IMR-90 (cell line): ENCODE measurements at regions not wholly inside any gene's neighbourhood (a gene's known extent, or its start where the extent isn't known, plus 50 kb on each side); places are given as distances from the start of the nearest gene placed in this dataset.

Source experiments
- ATAC-seq: fragments of 200-7000 bp; cut with Tn5 transposase; 2 replicates; pipeline ENCODE4 v1.9.1; 2020; ENCODE audit warnings: low read depth, mild to moderate bottlenecking, moderate library complexity
- BruUV-seq: library from RNA; stranded (reverse); fragments of 400-500 nt; replicated peaks from 2 replicates; lab custom pipeline; 2021; lab: Mats Ljungman, UMichigan
- CTCF ChIA-PET: fragments of 300-600 bp; formaldehyde crosslinking; extraction: SDS; loops from one replicate; lab custom pipeline; 2021; ENCODE audit warnings: antibody characterized with exemption; lab: Yijun Ruan, JAX
- POLR2A ChIA-PET: fragments of 300-600 bp; sonication (Branson Sonifier 250); formaldehyde crosslinking; loops from one replicate; lab custom pipeline; 2022; ENCODE audit warnings: antibody characterized with exemption; ENCODE audit not compliant: unreplicated experiment; lab: Charles Lee
- DNase-seq: peaks from one replicate; pipeline ENCODE4 v3.0.0; 2013
- H2AFZ ChIP-seq: replicated peaks from 2 replicates; pipeline ENCODE3; 2013; ENCODE audit warnings: low read length, mild to moderate bottlenecking; ENCODE audit not compliant: poor library complexity
- H2AK5ac ChIP-seq: 2 replicates; pipeline ENCODE4 v1.6.1; 2013; ENCODE audit warnings: low read depth, low read length, inconsistent platforms
- H2AK9ac ChIP-seq: replicated peaks from 2 replicates; pipeline ENCODE3; 2013; ENCODE audit warnings: mild to moderate bottlenecking, low read depth, low read length, moderate library complexity; ENCODE audit not compliant: poor library complexity
- H2BK120ac ChIP-seq: 2 replicates; pipeline ENCODE4 v1.6.1; 2013; ENCODE audit warnings: low read depth, low read length, inconsistent platforms
- H2BK15ac ChIP-seq: 3 replicates; pipeline ENCODE4 v1.6.1; 2013; ENCODE audit warnings: low read depth, low read length, inconsistent platforms
- H2BK20ac ChIP-seq: 2 replicates; pipeline ENCODE4 v1.6.1; 2013; ENCODE audit warnings: low read depth, mild to moderate bottlenecking, inconsistent platforms, low read length, moderate library complexity
- H2BK5ac ChIP-seq: 2 replicates; pipeline ENCODE4 v1.6.1; 2013; ENCODE audit warnings: mild to moderate bottlenecking, low read depth, low read length, inconsistent platforms; ENCODE audit not compliant: poor library complexity, severe bottlenecking
- H3K14ac ChIP-seq: replicated peaks from 2 replicates; pipeline ENCODE4 v1.6.1; 2013; ENCODE audit warnings: low read depth, low read length, inconsistent platforms
- H3K18ac ChIP-seq: 2 replicates; pipeline ENCODE4 v1.6.1; 2013; ENCODE audit warnings: low read depth, low read length, control low read depth
- H3K23ac ChIP-seq: 2 replicates; pipeline ENCODE4 v1.6.1; 2013; ENCODE audit warnings: low read depth, low read length, inconsistent platforms
- H3K27ac ChIP-seq: 2 replicates; pipeline ENCODE4 v1.5.1; 2013; ENCODE audit warnings: mild to moderate bottlenecking, control low read depth, low read length; ENCODE audit not compliant: insufficient read depth
- H3K27me3 ChIP-seq: 2 replicates; pipeline ENCODE4 v1.6.1; 2013; ENCODE audit warnings: low read length; ENCODE audit not compliant: control insufficient read depth, insufficient read depth
- H3K36me3 ChIP-seq: 2 replicates; pipeline ENCODE4 v1.6.1; 2013; ENCODE audit warnings: low read length, mixed read lengths; ENCODE audit not compliant: control insufficient read depth, insufficient read depth
- H3K4ac ChIP-seq: 2 replicates; pipeline ENCODE4 v1.6.1; 2013; ENCODE audit warnings: low read depth, low read length, inconsistent platforms
- H3K4me1 ChIP-seq: 2 replicates; pipeline ENCODE4 v1.6.1; 2013; ENCODE audit warnings: low read length, mixed read lengths; ENCODE audit not compliant: control insufficient read depth, insufficient read depth
- H3K4me2 ChIP-seq: 2 replicates; pipeline ENCODE4 v1.6.1; 2013; ENCODE audit warnings: low read depth, mild to moderate bottlenecking, control low read depth, low read length, moderate library complexity
- H3K4me3 ChIP-seq: 2 replicates; pipeline ENCODE4 v1.5.1; 2013; ENCODE audit warnings: low read depth, mild to moderate bottlenecking, control low read depth, low read length, moderate library complexity; ENCODE audit not compliant: insufficient read depth
- H3K56ac ChIP-seq: 2 replicates; pipeline ENCODE4 v1.6.1; 2013; ENCODE audit warnings: low read length, inconsistent platforms; ENCODE audit not compliant: insufficient read depth; ENCODE audit errors: extremely low read depth
- H3K79me1 ChIP-seq, 2 experiments: 2 replicates each; pipeline ENCODE4 v1.6.1; 2013; ENCODE audit warnings: low read length in 2 of 2, inconsistent platforms in 1 of 2, low read depth in 1 of 2
- H3K9ac ChIP-seq: 2 replicates; pipeline ENCODE4 v1.6.1; 2013; ENCODE audit warnings: low read depth, low read length, control low read depth
- H3K9me1 ChIP-seq: 2 replicates; pipeline ENCODE4 v1.6.1; 2013; ENCODE audit warnings: low read length, inconsistent platforms; ENCODE audit not compliant: insufficient read depth
- H3K9me3 ChIP-seq: 2 replicates; pipeline ENCODE4 v1.6.1; 2013; ENCODE audit warnings: low read length; ENCODE audit not compliant: control insufficient read depth, insufficient read depth
- H4K20me1 ChIP-seq: 2 replicates; pipeline ENCODE4 v1.6.1; 2013; ENCODE audit warnings: low read length, inconsistent platforms; ENCODE audit not compliant: insufficient read depth
- H4K5ac ChIP-seq: 2 replicates; pipeline ENCODE4 v1.6.1; 2013; ENCODE audit warnings: mild to moderate bottlenecking, low read depth, low read length, control low read depth
- H4K8ac ChIP-seq, 2 experiments: 2 replicates each; pipeline ENCODE4 v1.6.1; 2013; ENCODE audit warnings: low read depth in 2 of 2, low read length in 2 of 2, control low read depth in 1 of 2, inconsistent platforms in 1 of 2
- H4K91ac ChIP-seq: 2 replicates; pipeline ENCODE4 v1.6.1; 2013; ENCODE audit warnings: low read depth, low read length, inconsistent platforms; ENCODE audit not compliant: insufficient read depth
- CHD1 ChIP-seq: IDR thresholded peaks from 2 replicates; pipeline ENCODE4 v1.6.1; 2012; ENCODE audit warnings: low read depth, low read length, improper control_type of control experiment
- RCOR1 ChIP-seq: IDR thresholded peaks from 2 replicates; pipeline ENCODE4 v1.6.1; 2012; ENCODE audit warnings: mild to moderate bottlenecking, low read length, improper control_type of control experiment; ENCODE audit not compliant: insufficient replicate concordance
- WGBS, 2 experiments: methylation state at CpG; one replicate each; pipeline versions ENCODE4 v1.1.5 to v1.1.7; 2013; ENCODE audit warnings: missing lambda C conversion rate in 2 of 2; ENCODE audit not compliant: insufficient read length in 1 of 2; ENCODE audit errors: extremely low coverage in 2 of 2; 5-methylcytosine and 5-hydroxymethylcytosine counted together
- dilution Hi-C: fragments of 300-500 bp; cut with HindIII; formaldehyde crosslinking; loops from one replicate; pipeline ENCODE4 v1.14.3; 2018; ENCODE audit warnings: low sequenced_read_pairs; ENCODE audit not compliant: unreplicated experiment
- in situ Hi-C: fragments of 300-500 bp; cut with MboI; formaldehyde crosslinking; loops from 3 replicates; pipeline ENCODE4 v1.14.3; 2019; ENCODE audit warnings: low sequenced_read_pairs, inconsistent platforms, mixed read lengths
- intact Hi-C: fragments of 100-400 bp; cut with micrococcal nuclease; formaldehyde crosslinking; loops from 2 replicates; pipeline ENCODE4 v1.10.0; 2022

DNA sequence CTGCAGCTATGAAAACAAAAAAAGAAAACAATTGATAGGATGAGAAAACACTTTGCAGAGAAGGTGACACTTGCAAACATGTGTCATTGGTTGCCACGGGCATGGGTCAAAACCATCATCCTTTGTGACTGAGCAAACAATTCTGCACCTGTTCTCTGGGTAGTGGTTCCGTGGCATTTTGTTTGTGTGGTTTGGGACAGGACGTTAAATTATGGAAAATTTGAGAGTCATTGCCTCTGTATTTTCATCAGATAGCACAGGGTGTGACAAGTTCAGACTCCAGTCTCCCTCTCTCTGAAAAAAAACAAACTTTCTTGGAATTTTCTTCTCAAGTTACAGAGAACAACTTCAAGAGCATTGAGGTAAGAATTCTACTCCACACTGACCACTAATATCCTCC is 113.4 kb upstream of the HMHB1 start:
- H3K4ac ChIP-seq: no peak overlapping the region
- H4K20me1 ChIP-seq: no peaks in the 10 kb centered on the region
- no peak overlapping the region for H4K8ac ChIP-seq
- no peaks in the 10 kb centered on the region for H3K27me3 ChIP-seq
- no peaks in the 10 kb centered on the region for H3K36me3 ChIP-seq
- no peak overlapping the region for H3K56ac ChIP-seq
- dilution Hi-C loops: no loop called here
- no peak overlapping the region for H2BK5ac ChIP-seq
- H2AK9ac ChIP-seq: no peak overlapping the region
- H3K23ac ChIP-seq: no peak overlapping the region
- no peak overlapping the region for H3K9ac ChIP-seq
- H4K5ac ChIP-seq: no peak overlapping the region
- POLR2A ChIA-PET: no interaction called here
- no peak overlapping the region for H3K14ac ChIP-seq
- CTCF ChIA-PET: interaction anchor here (0.5 kb wide), 1 partner anchor 111 kb away, joined by 3 read pairs; no protein-coding TSS in a partner anchor
- no peak overlapping the region for H2BK120ac ChIP-seq
- TF ChIP-seq CHD1 (no peak), RCOR1 (no peak)
- no peaks in the 10 kb centered on the region for H3K9me3 ChIP-seq
- no peak overlapping the region for H2BK15ac ChIP-seq
- no peak overlapping the region for H3K27ac ChIP-seq
- H2BK20ac ChIP-seq: no peak overlapping the region
- no peak overlapping the region for H4K91ac ChIP-seq
- ATAC-seq (no peak), DNase-seq (no peak)
- BruUV-seq: no TSS peak
- no peak overlapping the region for H2AK5ac ChIP-seq
- H3K4me1 ChIP-seq: peaks cover 7% of the 10 kb centered on the region
- in situ Hi-C loops: no loop called here
- H3K79me1 ChIP-seq: no peaks in the 10 kb centered on the region
- intact Hi-C loops: loop anchor here (10.0 kb wide), 1 partner anchor 446 kb away; no protein-coding TSS in a partner anchor
- 80% methylated on average over 1 of the region's 3 CpGs; no CpG with 5 or more reads in 1 of the 2 experiments for WGBS, 2 experiments
- no peak overlapping the region for H3K4me2 ChIP-seq
- H3K9me1 ChIP-seq: no peaks in the 10 kb centered on the region; the same call in 1 of the 2 replicates
- H3K18ac ChIP-seq: no peak overlapping the region
- H2AFZ ChIP-seq: no peak overlapping the region
- H3K4me3 ChIP-seq: no peak overlapping the region
